ENCODE measurements at regions not wholly inside any gene's neighbourhood (a gene's known extent, or its start where the extent isn't known, plus 50 kb on each side); places are given as distances from the start of the nearest gene placed in this dataset.

GRCh38 chr5:6163913-6164312 is 214.4 kb downstream of the MED10 start:
- TF ChIP-seq, protein P1, sequence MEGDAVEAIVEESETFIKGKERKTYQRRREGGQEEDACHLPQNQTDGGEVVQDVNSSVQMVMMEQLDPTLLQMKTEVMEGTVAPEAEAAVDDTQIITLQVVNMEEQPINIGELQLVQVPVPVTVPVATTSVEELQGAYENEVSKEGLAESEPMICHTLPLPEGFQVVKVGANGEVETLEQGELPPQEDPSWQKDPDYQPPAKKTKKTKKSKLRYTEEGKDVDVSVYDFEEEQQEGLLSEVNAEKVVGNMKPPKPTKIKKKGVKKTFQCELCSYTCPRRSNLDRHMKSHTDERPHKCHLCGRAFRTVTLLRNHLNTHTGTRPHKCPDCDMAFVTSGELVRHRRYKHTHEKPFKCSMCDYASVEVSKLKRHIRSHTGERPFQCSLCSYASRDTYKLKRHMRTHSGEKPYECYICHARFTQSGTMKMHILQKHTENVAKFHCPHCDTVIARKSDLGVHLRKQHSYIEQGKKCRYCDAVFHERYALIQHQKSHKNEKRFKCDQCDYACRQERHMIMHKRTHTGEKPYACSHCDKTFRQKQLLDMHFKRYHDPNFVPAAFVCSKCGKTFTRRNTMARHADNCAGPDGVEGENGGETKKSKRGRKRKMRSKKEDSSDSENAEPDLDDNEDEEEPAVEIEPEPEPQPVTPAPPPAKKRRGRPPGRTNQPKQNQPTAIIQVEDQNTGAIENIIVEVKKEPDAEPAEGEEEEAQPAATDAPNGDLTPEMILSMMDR (optimal IDR thresholded peaks at IDR 0.05 in 1 of 3, IDR thresholded peaks at IDR 0.05 in 1 of 3, conservative IDR thresholded peaks at IDR 0.05 in 1 of 3; ENCODE audit: extremely low read depth in 1 of 3, insufficient read depth in 2 of 3, low read length in 3 of 3): no peak
- TF ChIP-seq EZH2 (IDR thresholded peaks at IDR 0.05; ENCODE audit: low read length): no peak

All from keratinocyte (primary cell).